Neural crest cell (in vitro differentiated cells): ENCODE measurements at regions not wholly inside any gene's neighbourhood (a gene's known extent, or its start where the extent isn't known, plus 50 kb on each side); places are given as distances from the start of the nearest gene placed in this dataset.

Experiments
- DNase-seq: peaks from one replicate; pipeline ENCODE4 v3.0.0; 2021; ENCODE audit warnings: low read depth, mixed read lengths, low spot score
- H3K27ac Mint-ChIP-seq: one replicate; pipeline ENCODE4 v1.8.0; 2021; ENCODE audit warnings: mild to moderate bottlenecking, mixed read lengths; ENCODE audit not compliant: unreplicated experiment
- H3K27me3 Mint-ChIP-seq: 2 replicates; pipeline ENCODE4 v1.8.0; 2021; ENCODE audit warnings: low read depth, mild to moderate bottlenecking, mixed read lengths
- H3K36me3 Mint-ChIP-seq: 2 replicates; pipeline ENCODE4 v1.8.0; 2021; ENCODE audit warnings: low read depth, mild to moderate bottlenecking, mixed read lengths
- H3K4me1 Mint-ChIP-seq: 2 replicates; pipeline ENCODE4 v1.8.0; 2021; ENCODE audit warnings: mixed read lengths
- H3K4me3 Mint-ChIP-seq: one replicate; pipeline ENCODE4 v1.8.0; 2021; ENCODE audit warnings: mild to moderate bottlenecking, mixed read lengths
- H3K9me3 Mint-ChIP-seq: 2 replicates; pipeline ENCODE4 v1.8.0; 2021; ENCODE audit warnings: mixed read lengths
- TF ChIP-seq, protein P1 (sequence below): fragments of 200-600 bp; sonication (generic); conservative IDR thresholded peaks from 2 replicates; pipeline ENCODE4 v1.5.0; 2021; ENCODE audit warnings: antibody characterized with exemption, mild to moderate bottlenecking

DNA sequence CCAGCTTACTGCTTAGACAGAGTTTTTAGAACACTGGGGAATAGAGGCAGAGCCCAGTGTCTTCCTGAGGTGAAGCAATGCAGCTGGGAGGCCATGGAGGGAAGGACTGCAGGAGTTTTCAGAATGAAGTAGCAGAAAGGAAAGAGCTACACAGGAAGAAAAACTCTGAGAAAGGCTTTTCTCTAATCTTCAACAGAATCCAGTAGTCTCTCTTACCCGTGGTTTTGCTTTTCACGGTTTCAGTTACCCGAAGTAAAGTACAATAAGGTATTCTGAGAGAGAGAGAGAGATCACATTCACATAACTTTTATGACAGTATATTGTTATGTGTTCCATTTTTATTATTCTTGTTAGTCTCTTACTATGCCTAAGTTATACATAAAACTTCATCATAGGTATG lies 761.6 kb downstream of the BCL11B start:
- H3K27ac Mint-ChIP-seq: no peak overlapping the region
- peaks cover 3% of the 10 kb centered on the region for H3K9me3 Mint-ChIP-seq
- H3K36me3 Mint-ChIP-seq: no peaks in the 10 kb centered on the region
- H3K27me3 Mint-ChIP-seq: peaks cover 6% of the 10 kb centered on the region
- no peaks in the 10 kb centered on the region for H3K4me1 Mint-ChIP-seq
- H3K4me3 Mint-ChIP-seq: no peak overlapping the region
- DNase-seq: no peak
- TF ChIP-seq, protein P1, sequence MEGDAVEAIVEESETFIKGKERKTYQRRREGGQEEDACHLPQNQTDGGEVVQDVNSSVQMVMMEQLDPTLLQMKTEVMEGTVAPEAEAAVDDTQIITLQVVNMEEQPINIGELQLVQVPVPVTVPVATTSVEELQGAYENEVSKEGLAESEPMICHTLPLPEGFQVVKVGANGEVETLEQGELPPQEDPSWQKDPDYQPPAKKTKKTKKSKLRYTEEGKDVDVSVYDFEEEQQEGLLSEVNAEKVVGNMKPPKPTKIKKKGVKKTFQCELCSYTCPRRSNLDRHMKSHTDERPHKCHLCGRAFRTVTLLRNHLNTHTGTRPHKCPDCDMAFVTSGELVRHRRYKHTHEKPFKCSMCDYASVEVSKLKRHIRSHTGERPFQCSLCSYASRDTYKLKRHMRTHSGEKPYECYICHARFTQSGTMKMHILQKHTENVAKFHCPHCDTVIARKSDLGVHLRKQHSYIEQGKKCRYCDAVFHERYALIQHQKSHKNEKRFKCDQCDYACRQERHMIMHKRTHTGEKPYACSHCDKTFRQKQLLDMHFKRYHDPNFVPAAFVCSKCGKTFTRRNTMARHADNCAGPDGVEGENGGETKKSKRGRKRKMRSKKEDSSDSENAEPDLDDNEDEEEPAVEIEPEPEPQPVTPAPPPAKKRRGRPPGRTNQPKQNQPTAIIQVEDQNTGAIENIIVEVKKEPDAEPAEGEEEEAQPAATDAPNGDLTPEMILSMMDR: no peak

DNA sequence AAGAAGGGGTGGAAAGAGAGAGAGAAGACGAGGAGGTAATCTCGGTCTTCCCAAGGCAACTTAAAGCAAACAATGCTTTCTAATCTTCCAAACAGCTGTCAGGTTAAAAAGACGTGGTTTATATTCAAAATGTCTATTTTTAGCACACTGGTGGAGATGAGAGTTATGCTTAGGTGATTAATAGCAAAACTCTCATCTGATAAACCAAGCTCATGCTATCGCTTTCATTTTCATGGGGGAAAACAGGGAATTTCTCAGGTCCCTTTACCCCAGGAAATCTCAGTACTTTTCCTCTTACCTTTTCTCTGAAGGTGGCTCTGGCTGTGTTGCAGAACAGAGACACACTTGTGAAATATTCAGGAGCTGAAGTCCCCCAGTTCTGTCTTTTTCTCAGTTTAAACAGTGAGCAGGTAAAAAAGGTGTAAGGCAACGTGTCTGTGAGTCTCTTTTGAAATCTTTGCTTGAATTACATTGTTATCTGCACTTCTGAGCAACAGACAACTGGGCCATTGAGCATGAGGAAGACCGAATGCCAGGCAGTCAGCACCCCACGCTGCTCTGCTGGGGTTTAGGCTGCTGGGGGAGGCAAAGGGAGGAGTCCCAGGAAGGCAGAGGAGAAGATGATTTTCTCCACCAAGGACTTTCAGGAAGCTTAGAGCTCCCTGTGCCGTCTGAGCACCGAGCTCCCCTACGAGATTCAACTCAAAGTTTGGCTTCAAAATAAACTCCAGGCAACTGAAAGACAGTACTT lies 759.3 kb downstream of the BCL11B start:
- no peak for DNase-seq
- Mint-ChIP-seq H3K9me3 (no peaks in the 10 kb centered on the region), H3K4me3 (no peak overlapping the region), H3K36me3 (no peaks in the 10 kb centered on the region), H3K27me3 (peaks cover 5% of the 10 kb centered on the region), H3K27ac (no peak overlapping the region), H3K4me1 (no peaks in the 10 kb centered on the region)
- TF ChIP-seq, protein P1: no peak

DNA sequence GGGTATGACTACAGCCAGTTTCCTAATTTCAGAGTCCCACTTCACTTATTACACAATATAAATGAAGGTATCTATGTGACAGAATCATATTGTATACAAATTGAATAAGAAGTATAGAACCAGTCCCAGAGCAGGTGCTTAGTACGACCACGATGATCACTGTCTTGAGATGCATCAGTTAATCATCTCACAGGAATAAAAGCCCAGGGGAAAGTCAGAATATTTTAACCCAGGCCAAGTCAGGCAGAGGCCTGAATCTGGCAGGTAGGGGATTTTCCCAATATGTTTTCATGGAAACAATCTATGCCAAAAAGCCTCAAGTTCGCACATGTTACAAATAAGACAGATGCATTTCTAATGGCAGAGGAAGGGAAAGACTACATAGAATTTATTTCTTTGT lies 758.4 kb downstream of the BCL11B start:
- TF ChIP-seq, protein P1: no peak
- Mint-ChIP-seq H3K27ac (no peak overlapping the region), H3K4me3 (no peak overlapping the region), H3K27me3 (peaks cover 5% of the 10 kb centered on the region), H3K9me3 (no peaks in the 10 kb centered on the region), H3K36me3 (no peaks in the 10 kb centered on the region), H3K4me1 (no peaks in the 10 kb centered on the region)
- no peak for DNase-seq

DNA sequence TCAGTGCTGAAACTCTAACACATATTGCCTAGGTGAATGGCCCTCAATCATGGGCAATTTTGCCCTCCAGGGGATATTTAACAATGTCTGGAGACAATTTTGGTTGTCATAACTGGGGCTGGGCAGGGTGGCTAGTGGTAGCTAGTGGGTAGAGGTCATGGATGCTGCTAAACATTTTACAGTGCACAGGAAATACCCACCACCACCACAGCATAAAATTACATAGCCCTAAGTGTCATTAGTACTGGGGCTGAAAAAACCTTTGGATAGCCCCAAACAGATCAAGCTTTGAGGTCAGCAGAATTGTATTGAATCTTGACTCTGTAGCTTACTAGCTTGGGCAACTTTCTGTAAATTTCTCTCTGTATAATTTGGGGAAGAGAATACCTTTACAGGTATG lies 758.0 kb downstream of the BCL11B start:
- Mint-ChIP-seq H3K36me3 (no peaks in the 10 kb centered on the region), H3K4me1 (no peaks in the 10 kb centered on the region), H3K27ac (no peak overlapping the region), H3K4me3 (no peak overlapping the region), H3K9me3 (no peaks in the 10 kb centered on the region), H3K27me3 (peaks cover 5% of the 10 kb centered on the region)
- TF ChIP-seq, protein P1: no peak
- no peak for DNase-seq

DNA sequence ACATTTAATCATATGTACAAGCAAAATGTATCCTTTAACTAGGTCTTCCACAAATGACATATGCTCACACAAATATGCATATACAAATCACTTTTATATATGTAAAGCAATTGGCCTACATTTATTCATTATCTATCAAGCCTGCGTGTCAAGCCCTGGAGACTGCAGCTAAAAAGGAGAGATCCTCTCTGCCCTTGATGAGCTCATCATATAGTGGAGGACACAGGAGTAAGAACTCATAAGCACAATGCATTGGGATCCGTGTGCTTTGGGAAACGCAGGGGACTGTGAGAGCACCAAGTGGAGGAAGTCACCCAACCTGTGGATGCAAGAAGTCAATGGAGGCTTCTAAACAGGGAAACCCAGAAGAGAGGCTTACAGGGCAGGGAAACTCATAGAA lies 735.7 kb downstream of the BCL11B start:
- Mint-ChIP-seq H3K27me3 (no peaks in the 10 kb centered on the region), H3K9me3 (peaks cover 2% of the 10 kb centered on the region), H3K4me1 (peaks cover 4% of the 10 kb centered on the region), H3K4me3 (no peak overlapping the region), H3K27ac (no peak overlapping the region), H3K36me3 (no peaks in the 10 kb centered on the region)
- TF ChIP-seq, protein P1: no peak
- no peak for DNase-seq
